Panc1 (cell line): ENCODE measurements at regions not wholly inside any gene's neighbourhood (a gene's known extent, or its start where the extent isn't known, plus 50 kb on each side); places are given as distances from the start of the nearest gene placed in this dataset.

Experiments used
- ATAC-seq: fragments of 200-7000 bp; cut with Tn5 transposase; 2 replicates; pipeline ENCODE4 v1.9.1; 2020; ENCODE audit warnings: mild to moderate bottlenecking, moderate library complexity
- BruUV-seq: library from RNA; stranded (reverse); fragments of 400-500 nt; replicated peaks from 2 replicates; lab custom pipeline; 2021; lab: Mats Ljungman, UMichigan
- CTCF ChIA-PET: fragments of 300-600 bp; sonication (Branson Sonifier 250); formaldehyde crosslinking; loops from one replicate; lab custom pipeline; 2022; ENCODE audit warnings: antibody characterized with exemption; lab: Charles Lee
- POLR2A ChIA-PET: fragments of 300-600 bp; sonication (Branson Sonifier 250); formaldehyde crosslinking; loops from one replicate; lab custom pipeline; 2022; ENCODE audit warnings: antibody characterized with exemption; lab: Charles Lee
- DNase-seq: peaks from one replicate; pipeline ENCODE4 v3.0.0-alpha.2; 2010; ENCODE audit warnings: low read depth, low spot score
- H3K27ac ChIP-seq: 2 replicates; pipeline ENCODE4 v1.5.1; 2011; ENCODE audit warnings: mild to moderate bottlenecking, low read length, inconsistent platforms
- H3K27me3 ChIP-seq: fragments of 200-500 bp; sonication (Bioruptor generic); 2 replicates; pipeline ENCODE4 v1.6.0; 2014; ENCODE audit warnings: low read length, inconsistent platforms; ENCODE audit not compliant: control insufficient read depth, insufficient read depth
- H3K36me3 ChIP-seq: fragments of 200-500 bp; sonication (Bioruptor generic); 2 replicates; pipeline ENCODE4 v1.5.1; 2014; ENCODE audit warnings: inconsistent platforms, mild to moderate bottlenecking, low read length, moderate library complexity; ENCODE audit not compliant: control insufficient read depth, insufficient read depth
- H3K4me1 ChIP-seq: 2 replicates; pipeline ENCODE4 v1.5.1; 2011; ENCODE audit warnings: inconsistent platforms, mild to moderate bottlenecking, low read length, moderate library complexity; ENCODE audit not compliant: control insufficient read depth, insufficient read depth
- H3K4me3 ChIP-seq, 2 experiments: 2 replicates each; pipeline ENCODE4 v1.5.1; 2011 to 2012; ENCODE audit warnings: low read depth in 2 of 2, low read length in 2 of 2, mild to moderate bottlenecking in 2 of 2, inconsistent platforms in 1 of 2, moderate library complexity in 1 of 2
- H3K9me3 ChIP-seq: fragments of 200-500 bp; sonication (Bioruptor generic); 2 replicates; pipeline ENCODE4 v1.5.1; 2014; ENCODE audit warnings: low read depth, mild to moderate bottlenecking, inconsistent platforms, low read length, moderate library complexity; ENCODE audit not compliant: control insufficient read depth, insufficient read depth
- CTCF ChIP-seq: fragments of 450-650 bp; IDR thresholded peaks from 2 replicates; pipeline ENCODE4 v1.5.1; 2017; ENCODE audit warnings: mild to moderate bottlenecking
- POLR2AphosphoS5 ChIP-seq: IDR thresholded peaks from 2 replicates; pipeline ENCODE4 v1.6.1; 2012; ENCODE audit warnings: mild to moderate bottlenecking, low read depth, low read length, moderate library complexity
- REST ChIP-seq, 2 experiments: IDR thresholded peaks; 2 replicates each; pipeline ENCODE4 v1.6.1; 2011 to 2012; ENCODE audit warnings: low read depth in 2 of 2, control low read depth in 1 of 2, low read length in 1 of 2, mild to moderate bottlenecking in 1 of 2, moderate library complexity in 1 of 2; ENCODE audit not compliant: insufficient read depth in 1 of 2
- SIN3A ChIP-seq: IDR thresholded peaks from 2 replicates; pipeline ENCODE4 v1.6.1; 2012; ENCODE audit warnings: low read depth, mild to moderate bottlenecking, low read length, moderate library complexity, borderline replicate concordance; ENCODE audit not compliant: insufficient read depth
- TCF7L2 ChIP-seq: IDR thresholded peaks from 2 replicates; pipeline ENCODE4 v1.6.1; 2011; ENCODE audit warnings: mild to moderate bottlenecking, low read depth, low read length, inconsistent platforms
- in situ Hi-C: cut with HindIII; loops from 2 replicates; pipeline ENCODE4 v1.10.0; 2016; ENCODE audit warnings: low sequenced_read_pairs, low pct_unique_long_range_greater_than_20kb
- intact Hi-C: fragments of 100-400 bp; cut with micrococcal nuclease; formaldehyde crosslinking; loops from one replicate; pipeline ENCODE4 v1.10.0; 2022; ENCODE audit not compliant: unreplicated experiment

GRCh38 chr5:56650386-56650785, 165.0 kb upstream of the MAP3K1 start:
- H3K27ac ChIP-seq, result no peak overlapping the region
- BruUV-seq, result no TSS peak
- ChIA-PET CTCF (no interaction called here), POLR2A (no interaction called here)
- intact Hi-C loops (no loop called here), in situ Hi-C loops (no loop called here)
- H3K9me3 ChIP-seq, result no peaks in the 10 kb centered on the region
- no peaks in the 10 kb centered on the region for H3K4me1 ChIP-seq
- no peak for TF ChIP-seq CTCF
- TF ChIP-seq TCF7L2, result no peak
- TF ChIP-seq REST (IDR thresholded peaks at IDR 0.05; ENCODE audit: insufficient read depth in 1 of 2, low read depth in 2 of 2, low read length in 1 of 2), result no peak
- no peak for TF ChIP-seq SIN3A
- TF ChIP-seq POLR2AphosphoS5, result no peak
- no peak for DNase-seq
- no peak for ATAC-seq
- H3K36me3 ChIP-seq, result no peaks in the 10 kb centered on the region
- H3K27me3 ChIP-seq, result no peaks in the 10 kb centered on the region; the same call in 1 of the 2 replicates
- no peak overlapping the region for H3K4me3 ChIP-seq

DNA sequence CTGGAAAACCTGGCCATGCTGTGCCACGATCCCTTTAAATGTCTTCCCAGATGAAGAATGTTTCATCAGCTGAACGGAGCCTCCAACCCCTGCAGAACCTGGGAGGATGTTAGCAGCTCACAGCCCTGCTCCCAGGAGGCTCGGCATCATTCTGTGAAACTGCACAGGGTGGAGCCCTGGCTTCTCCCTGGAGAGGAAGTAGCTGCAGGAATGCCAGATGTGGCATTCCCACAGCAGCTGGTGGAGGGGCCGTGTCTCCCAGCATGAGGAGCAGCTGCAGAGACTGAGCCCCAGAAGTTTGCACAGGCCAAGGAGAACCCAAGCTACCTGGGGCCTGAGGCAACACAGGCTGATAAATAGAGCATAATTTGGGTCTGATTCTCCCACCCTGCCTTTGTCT, 165.8 kb upstream of the MAP3K1 start:
- POLR2A ChIA-PET, result no interaction called here
- Histone ChIP-seq H3K27ac (no peak overlapping the region), H3K4me3 (no peak overlapping the region), H3K36me3 (no peaks in the 10 kb centered on the region), H3K4me1 (no peaks in the 10 kb centered on the region), H3K27me3 (peaks cover 2% of the 10 kb centered on the region; the same call in 1 of the 2 replicates), H3K9me3 (no peaks in the 10 kb centered on the region)
- DNase-seq (no peak), ATAC-seq (no peak)
- CTCF ChIA-PET, result no interaction called here
- no TSS peak for BruUV-seq
- intact Hi-C loops (no loop called here), in situ Hi-C loops (no loop called here)
- TF ChIP-seq POLR2AphosphoS5 (no peak), REST (IDR thresholded peaks at IDR 0.05; ENCODE audit: insufficient read depth in 1 of 2, low read depth in 2 of 2, low read length in 1 of 2) (no peak), SIN3A (no peak), CTCF (no peak), TCF7L2 (no peak)
